GM12801 (cell line): ENCODE measurements at regions not wholly inside any gene's neighbourhood (a gene's known extent, or its start where the extent isn't known, plus 50 kb on each side); places are given as distances from the start of the nearest gene placed in this dataset.

Experiments used
- CTCF ChIP-seq: IDR thresholded peaks from one replicate; pipeline ENCODE4 v1.5.1; 2011; ENCODE audit warnings: control low read depth; ENCODE audit not compliant: insufficient read length; ENCODE audit errors: extremely low read depth

DNA sequence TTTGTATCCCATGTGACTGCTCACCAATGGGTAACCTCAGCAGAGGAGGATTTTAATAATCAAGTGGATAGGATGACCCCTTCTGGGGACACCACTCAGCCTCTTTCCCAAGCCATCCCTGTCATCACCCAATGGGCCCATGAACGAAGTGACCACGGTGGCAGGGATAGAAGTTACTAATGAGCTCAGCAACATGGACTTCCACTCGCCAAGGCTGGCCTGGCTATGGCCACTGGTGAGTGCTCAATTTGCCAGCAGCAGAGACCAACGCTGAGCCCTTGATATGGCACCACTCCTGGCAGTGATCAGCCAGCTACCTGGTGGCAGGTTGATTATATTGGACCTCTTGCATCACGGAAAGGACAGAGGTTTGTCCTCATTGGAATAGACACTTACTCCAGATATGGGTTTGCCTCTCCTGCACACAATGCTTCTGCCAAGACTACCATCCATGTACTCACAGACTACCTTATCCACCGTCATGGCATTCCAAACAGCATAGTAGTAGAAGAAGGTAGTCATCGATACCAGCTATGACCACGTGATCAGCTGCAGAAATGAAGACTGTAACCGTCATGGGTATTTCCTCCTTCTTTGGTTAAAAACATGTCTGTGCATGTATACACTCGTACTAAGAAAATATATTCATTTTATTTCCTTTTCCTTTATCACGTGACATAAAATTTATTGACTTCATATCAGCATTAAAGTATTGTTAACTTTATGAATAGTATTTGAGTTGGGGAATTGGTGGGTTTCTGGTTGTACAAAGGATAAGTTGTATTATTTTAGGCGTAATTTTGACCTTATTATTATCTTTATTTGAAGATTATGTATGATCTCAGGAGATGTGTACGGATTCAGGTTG is 562.6 kb downstream of the PTPRU start:
- no peak for TF ChIP-seq CTCF

GRCh38 chr1:29793653-29794348 is 557.5 kb downstream of the PTPRU start:
- no peak for TF ChIP-seq CTCF

- no peak for TF ChIP-seq CTCF
These were observed 556.8 kb downstream of the PTPRU start for GRCh38 chr1:29793101-29793546.

DNA sequence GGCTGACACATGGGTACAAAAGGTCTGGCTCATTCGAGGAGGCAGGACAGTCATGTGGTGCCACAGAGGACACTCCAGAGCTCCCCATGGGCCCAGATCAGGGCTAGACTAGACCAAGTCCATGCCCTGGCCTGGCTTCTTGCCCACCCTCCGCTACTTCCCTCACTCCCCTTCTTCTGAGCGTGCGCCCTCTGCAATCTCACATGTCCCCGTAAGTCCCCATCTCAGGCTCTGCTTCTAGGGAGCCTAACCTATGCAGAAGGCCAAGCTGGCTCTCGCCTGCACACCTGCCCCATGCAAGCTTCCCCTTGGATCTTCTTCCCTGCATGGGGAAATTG is 553.6 kb downstream of the PTPRU start:
- no peak for TF ChIP-seq CTCF

- TF ChIP-seq CTCF, result no peak
These were observed 553.0 kb downstream of the PTPRU start for GRCh38 chr1:29789221-29789909.

DNA sequence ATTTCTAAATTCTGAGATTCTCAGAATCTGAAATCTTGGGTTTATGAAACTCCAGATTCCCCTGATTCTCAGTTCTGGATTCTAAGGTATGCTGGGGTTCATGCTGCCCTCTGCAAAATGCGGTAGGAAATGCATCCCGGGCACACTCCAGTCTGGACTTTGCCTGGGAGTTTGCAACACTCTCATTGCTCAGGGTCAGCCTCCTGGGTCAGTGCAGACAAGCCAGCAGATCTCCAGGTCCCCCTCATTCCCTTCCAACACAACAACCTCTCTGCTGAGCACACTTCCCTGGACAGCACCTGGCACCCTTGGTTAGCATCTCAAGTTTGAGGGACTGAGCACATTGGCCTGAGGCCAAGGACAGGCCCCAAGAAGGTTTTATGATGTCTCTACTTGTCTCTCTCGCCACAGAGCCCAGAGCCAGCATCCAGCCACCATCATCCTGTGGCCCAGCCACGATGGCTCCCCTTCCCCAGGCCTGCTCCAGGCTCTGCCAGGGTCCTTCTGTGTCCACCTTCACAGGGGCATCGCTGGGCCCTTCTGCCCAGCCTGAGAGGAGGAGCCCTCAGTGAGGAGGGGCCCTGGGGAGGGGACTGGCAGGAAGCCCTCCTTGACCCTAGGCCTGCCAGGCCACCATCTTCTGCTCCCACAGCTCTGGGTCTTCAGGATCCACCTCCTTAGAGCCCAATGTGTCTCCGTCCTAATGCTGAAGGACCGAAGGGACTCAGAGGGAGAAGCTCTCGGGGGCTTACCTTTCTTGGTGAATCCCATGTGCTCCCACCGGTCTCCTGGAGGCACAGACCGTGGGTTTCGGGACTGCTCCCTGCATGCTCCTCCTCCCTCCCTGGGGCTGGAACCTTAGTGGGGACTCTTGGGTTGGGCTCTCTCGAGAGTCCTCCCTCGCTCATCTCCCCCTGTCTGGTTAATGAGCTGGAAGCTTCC is 550.7 kb downstream of the PTPRU start:
- no peak for TF ChIP-seq CTCF

DNA sequence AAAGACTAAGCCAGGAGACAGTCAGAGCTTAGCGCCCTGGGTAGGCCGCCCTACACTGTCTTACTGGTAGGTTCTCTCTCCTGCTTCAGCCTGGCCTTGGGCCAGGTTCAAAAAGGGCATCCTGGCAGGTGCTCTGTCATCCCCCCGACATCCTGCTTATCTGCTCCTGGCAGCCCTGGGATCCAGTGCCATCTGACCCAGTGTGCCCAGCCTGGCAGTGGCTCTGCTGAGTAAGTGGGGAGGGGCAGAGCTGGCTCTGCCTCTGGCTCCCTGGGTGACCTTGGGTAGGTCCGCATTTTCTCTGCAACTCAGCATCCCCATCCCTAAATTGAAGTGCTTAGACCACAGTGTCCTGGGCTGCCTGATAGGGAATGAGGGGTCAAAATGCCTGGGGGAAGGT is 549.9 kb downstream of the PTPRU start:
- no peak for TF ChIP-seq CTCF
